ENCODE measurements at regions not wholly inside any gene's neighbourhood (a gene's known extent, or its start where the extent isn't known, plus 50 kb on each side); places are given as distances from the start of the nearest gene placed in this dataset.

- Mint-ChIP-seq H3K9me3 (no peaks in the 10 kb centered on the region), H3K4me3 (no peak overlapping the region), H3K36me3 (ENCODE audit: low read depth) (no peaks in the 10 kb centered on the region), H3K27ac (no peak overlapping the region), H3K4me1 (ENCODE audit: low read depth) (no peaks in the 10 kb centered on the region), H3K27me3 (ENCODE audit: insufficient read depth) (peaks cover 4% of the 10 kb centered on the region)
- no peak for DNase-seq (ENCODE audit: low spot score)
- intact Hi-C loops (cut with micrococcal nuclease), result no loop called here
Measured at GRCh38 chr2:180505203-180505602, 475.2 kb upstream of the UBE2E3 start.

DNA sequence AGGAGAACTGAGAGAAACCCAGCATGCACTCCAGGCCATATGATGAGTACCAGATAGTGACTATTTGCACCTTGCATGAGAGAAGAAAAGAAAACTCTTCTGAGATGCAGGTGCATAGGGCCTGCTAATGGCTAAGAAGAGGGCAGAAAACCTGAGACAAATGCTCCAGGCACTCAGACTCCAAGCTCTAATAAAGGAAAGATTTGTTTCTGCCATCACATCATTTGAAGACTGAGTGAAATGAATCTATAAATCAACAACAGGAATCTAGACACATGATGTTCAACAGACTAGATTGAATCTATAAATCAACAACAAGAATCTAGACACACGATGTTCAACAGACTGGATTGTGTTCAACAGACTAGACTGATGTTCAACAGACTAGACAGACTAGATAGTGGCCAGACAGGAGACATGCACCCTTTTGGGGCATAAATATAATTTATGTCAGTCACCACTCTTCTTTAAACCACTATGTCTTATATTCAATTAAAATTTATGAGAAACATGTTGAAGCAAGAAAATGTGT, 482.7 kb upstream of the UBE2E3 start:
- Mint-ChIP-seq H3K27ac (no peak overlapping the region), H3K4me1 (ENCODE audit: low read depth) (no peaks in the 10 kb centered on the region), H3K27me3 (ENCODE audit: insufficient read depth) (no peaks in the 10 kb centered on the region), H3K36me3 (ENCODE audit: low read depth) (no peaks in the 10 kb centered on the region), H3K9me3 (no peaks in the 10 kb centered on the region), H3K4me3 (no peak overlapping the region)
- intact Hi-C loops (cut with micrococcal nuclease), result no loop called here
- no peak for DNase-seq (ENCODE audit: low spot score)

- no peak for DNase-seq (ENCODE audit: low spot score)
- Mint-ChIP-seq H3K4me1 (ENCODE audit: low read depth) (no peaks in the 10 kb centered on the region), H3K27me3 (ENCODE audit: insufficient read depth) (no peaks in the 10 kb centered on the region), H3K27ac (no peak overlapping the region), H3K4me3 (no peak overlapping the region), H3K9me3 (no peaks in the 10 kb centered on the region), H3K36me3 (ENCODE audit: low read depth) (no peaks in the 10 kb centered on the region)
- intact Hi-C loops (cut with micrococcal nuclease), result no loop called here
Measured at GRCh38 chr2:180495606-180496005, 484.8 kb upstream of the UBE2E3 start.

DNA sequence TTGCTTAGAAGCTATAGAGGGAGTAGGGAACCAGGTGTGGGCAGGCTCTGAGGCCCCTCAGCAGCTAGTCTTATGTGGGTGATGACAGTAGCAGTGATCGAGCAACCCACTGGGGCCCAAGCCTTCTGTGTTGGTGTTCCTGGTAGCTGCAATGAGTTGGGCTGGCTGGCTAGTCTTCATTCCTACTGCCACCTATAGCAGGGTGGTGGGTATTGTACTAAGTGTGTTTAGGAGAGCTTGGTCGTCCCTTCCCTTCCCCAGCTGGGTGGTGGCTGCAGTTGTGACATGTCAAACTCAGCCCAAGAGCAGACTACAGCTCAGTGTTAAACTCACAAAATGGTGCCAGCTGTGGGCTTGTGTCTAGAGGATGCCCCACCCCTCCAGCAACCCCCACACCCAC, 486.1 kb upstream of the UBE2E3 start:
- Mint-ChIP-seq H3K36me3 (ENCODE audit: low read depth) (no peaks in the 10 kb centered on the region), H3K9me3 (no peaks in the 10 kb centered on the region), H3K4me3 (no peak overlapping the region), H3K27me3 (ENCODE audit: insufficient read depth) (no peaks in the 10 kb centered on the region), H3K27ac (no peak overlapping the region), H3K4me1 (ENCODE audit: low read depth) (no peaks in the 10 kb centered on the region)
- intact Hi-C loops (cut with micrococcal nuclease), result no loop called here
- no peak for DNase-seq (ENCODE audit: low spot score)

DNA sequence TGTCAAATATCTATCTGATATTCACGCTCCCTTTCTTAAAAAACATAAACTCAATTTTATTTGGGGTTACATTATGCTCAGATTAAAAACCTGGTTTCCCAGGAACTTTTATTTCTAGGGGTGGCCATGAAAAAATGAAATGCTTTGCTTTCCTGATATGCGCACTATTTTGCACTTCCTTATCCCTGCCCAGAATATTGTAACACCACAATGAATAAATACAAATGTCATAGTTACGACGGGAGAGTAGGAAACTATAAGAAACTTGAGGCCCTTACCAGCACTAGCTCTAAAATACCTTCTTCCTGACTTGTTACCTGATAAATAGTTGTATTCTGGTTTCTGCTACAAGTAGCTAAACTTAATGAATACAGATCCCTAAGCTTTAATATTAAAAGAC, 475.6 kb upstream of the CWC22 start:
- H3K4me3 Mint-ChIP-seq, result no peak overlapping the region
- no peaks in the 10 kb centered on the region for H3K4me1 Mint-ChIP-seq (ENCODE audit: low read depth)
- H3K27me3 Mint-ChIP-seq (ENCODE audit: insufficient read depth), result peaks cover 3% of the 10 kb centered on the region
- no peaks in the 10 kb centered on the region for H3K9me3 Mint-ChIP-seq
- no peaks in the 10 kb centered on the region for H3K36me3 Mint-ChIP-seq (ENCODE audit: low read depth)
- no peak overlapping the region for H3K27ac Mint-ChIP-seq
- intact Hi-C loops (cut with micrococcal nuclease), result no loop called here
- DNase-seq (ENCODE audit: low spot score), result no peak

- H3K4me3 Mint-ChIP-seq, result no peak overlapping the region
- no peaks in the 10 kb centered on the region for H3K36me3 Mint-ChIP-seq (ENCODE audit: low read depth)
- H3K27me3 Mint-ChIP-seq (ENCODE audit: insufficient read depth), result peaks cover 3% of the 10 kb centered on the region
- H3K4me1 Mint-ChIP-seq (ENCODE audit: low read depth), result no peaks in the 10 kb centered on the region
- intact Hi-C loops (cut with micrococcal nuclease), result no loop called here
- H3K9me3 Mint-ChIP-seq, result no peaks in the 10 kb centered on the region
- no peak overlapping the region for H3K27ac Mint-ChIP-seq
- DNase-seq (ENCODE audit: low spot score), result no peak
Measured at GRCh38 chr2:180481998-180482397, 474.9 kb upstream of the CWC22 start.

DNA sequence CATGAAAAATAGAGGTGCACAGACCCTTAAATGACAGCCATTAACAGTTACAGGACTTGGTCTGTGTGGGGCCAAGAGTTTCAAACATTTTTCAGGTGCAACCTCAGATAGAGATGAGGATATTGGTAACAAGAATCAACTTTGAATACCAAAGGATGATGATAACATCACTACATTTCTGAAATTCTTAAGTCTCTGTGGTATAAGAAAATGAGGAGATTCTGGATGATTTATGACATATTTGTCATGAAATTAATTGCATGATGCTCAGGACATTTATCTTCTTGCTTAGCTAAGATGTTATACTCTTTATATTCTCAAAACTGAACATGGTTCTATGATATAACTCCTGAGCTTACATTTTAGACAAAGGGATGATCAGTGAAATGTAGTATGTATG, 471.8 kb upstream of the CWC22 start:
- H3K27me3 Mint-ChIP-seq (ENCODE audit: insufficient read depth), result peaks cover 1% of the 10 kb centered on the region
- H3K36me3 Mint-ChIP-seq (ENCODE audit: low read depth), result no peaks in the 10 kb centered on the region
- no peak for DNase-seq (ENCODE audit: low spot score)
- H3K4me3 Mint-ChIP-seq, result no peak overlapping the region
- no peaks in the 10 kb centered on the region for H3K4me1 Mint-ChIP-seq (ENCODE audit: low read depth)
- no peak overlapping the region for H3K27ac Mint-ChIP-seq
- intact Hi-C loops (cut with micrococcal nuclease), result no loop called here
- no peaks in the 10 kb centered on the region for H3K9me3 Mint-ChIP-seq

- no peaks in the 10 kb centered on the region for H3K4me1 Mint-ChIP-seq (ENCODE audit: low read depth)
- no peak for DNase-seq (ENCODE audit: low spot score)
- H3K4me3 Mint-ChIP-seq, result no peak overlapping the region
- no peak overlapping the region for H3K27ac Mint-ChIP-seq
- H3K9me3 Mint-ChIP-seq, result no peaks in the 10 kb centered on the region
- intact Hi-C loops (cut with micrococcal nuclease), result no loop called here
- no peaks in the 10 kb centered on the region for H3K27me3 Mint-ChIP-seq (ENCODE audit: insufficient read depth)
- no peaks in the 10 kb centered on the region for H3K36me3 Mint-ChIP-seq (ENCODE audit: low read depth)
Measured at GRCh38 chr2:180474716-180475115, 467.6 kb upstream of the CWC22 start.

DNA sequence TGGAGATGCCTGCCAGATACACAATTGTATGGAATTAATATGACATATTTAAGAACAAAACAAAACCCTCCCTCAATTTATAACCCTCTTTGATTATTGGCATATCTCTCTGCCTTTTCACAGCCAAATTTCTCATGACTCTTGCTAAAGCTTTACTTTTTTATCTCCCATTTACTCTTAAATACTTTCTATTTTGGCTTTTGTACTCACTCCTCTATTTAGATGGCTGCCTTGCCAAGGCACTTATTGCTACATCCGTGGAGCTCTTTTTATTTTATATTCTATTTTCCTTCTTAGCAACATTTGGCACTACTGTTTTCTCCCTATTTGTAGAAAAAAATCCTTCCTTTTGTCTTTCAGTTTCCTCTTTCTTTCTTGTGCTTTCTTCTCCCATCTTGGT, 466.4 kb upstream of the CWC22 start:
- no peaks in the 10 kb centered on the region for H3K27me3 Mint-ChIP-seq (ENCODE audit: insufficient read depth)
- no peaks in the 10 kb centered on the region for H3K9me3 Mint-ChIP-seq
- H3K27ac Mint-ChIP-seq, result no peak overlapping the region
- no peak overlapping the region for H3K4me3 Mint-ChIP-seq
- DNase-seq (ENCODE audit: low spot score), result no peak
- intact Hi-C loops (cut with micrococcal nuclease), result no loop called here
- no peaks in the 10 kb centered on the region for H3K4me1 Mint-ChIP-seq (ENCODE audit: low read depth)
- H3K36me3 Mint-ChIP-seq (ENCODE audit: low read depth), result no peaks in the 10 kb centered on the region

GRCh38 chr2:180472133-180472532, 465.0 kb upstream of the CWC22 start:
- DNase-seq (ENCODE audit: low spot score), result no peak

GRCh38 chr2:180463608-180464007, 456.5 kb upstream of the CWC22 start:
- Mint-ChIP-seq H3K36me3 (ENCODE audit: low read depth) (no peaks in the 10 kb centered on the region), H3K4me1 (ENCODE audit: low read depth) (no peaks in the 10 kb centered on the region), H3K27ac (no peak overlapping the region), H3K9me3 (no peaks in the 10 kb centered on the region), H3K27me3 (ENCODE audit: insufficient read depth) (no peaks in the 10 kb centered on the region), H3K4me3 (no peak overlapping the region)
- intact Hi-C loops (cut with micrococcal nuclease), result no loop called here
- no peak for DNase-seq (ENCODE audit: low spot score)

More at GRCh38 chr2:180472133-180472532, 465.0 kb upstream of the CWC22 start:
- no peak overlapping the region for H3K27ac Mint-ChIP-seq
- H3K9me3 Mint-ChIP-seq, result no peaks in the 10 kb centered on the region
- H3K4me3 Mint-ChIP-seq, result no peak overlapping the region
- no peaks in the 10 kb centered on the region for H3K4me1 Mint-ChIP-seq (ENCODE audit: low read depth)
- no peaks in the 10 kb centered on the region for H3K27me3 Mint-ChIP-seq (ENCODE audit: insufficient read depth)
- no peaks in the 10 kb centered on the region for H3K36me3 Mint-ChIP-seq (ENCODE audit: low read depth)
- intact Hi-C loops (cut with micrococcal nuclease), result no loop called here

- H3K36me3 Mint-ChIP-seq (ENCODE audit: low read depth), result no peaks in the 10 kb centered on the region
- intact Hi-C loops (cut with micrococcal nuclease), result no loop called here
- H3K27me3 Mint-ChIP-seq (ENCODE audit: insufficient read depth), result no peaks in the 10 kb centered on the region
- DNase-seq (ENCODE audit: low spot score), result no peak
- H3K4me3 Mint-ChIP-seq, result no peak overlapping the region
- H3K4me1 Mint-ChIP-seq (ENCODE audit: low read depth), result no peaks in the 10 kb centered on the region
- no peak overlapping the region for H3K27ac Mint-ChIP-seq
- no peaks in the 10 kb centered on the region for H3K9me3 Mint-ChIP-seq
Measured at GRCh38 chr2:180461761-180462160, 454.7 kb upstream of the CWC22 start.

GRCh38 chr2:180456801-180457200, 449.7 kb upstream of the CWC22 start:
- no peak overlapping the region for H3K27ac Mint-ChIP-seq
- intact Hi-C loops (cut with micrococcal nuclease), result no loop called here
- H3K4me3 Mint-ChIP-seq, result no peak overlapping the region
- H3K36me3 Mint-ChIP-seq (ENCODE audit: low read depth), result no peaks in the 10 kb centered on the region
- no peak for DNase-seq (ENCODE audit: low spot score)
- no peaks in the 10 kb centered on the region for H3K4me1 Mint-ChIP-seq (ENCODE audit: low read depth)
- H3K27me3 Mint-ChIP-seq (ENCODE audit: insufficient read depth), result no peaks in the 10 kb centered on the region
- H3K9me3 Mint-ChIP-seq, result no peaks in the 10 kb centered on the region

DNA sequence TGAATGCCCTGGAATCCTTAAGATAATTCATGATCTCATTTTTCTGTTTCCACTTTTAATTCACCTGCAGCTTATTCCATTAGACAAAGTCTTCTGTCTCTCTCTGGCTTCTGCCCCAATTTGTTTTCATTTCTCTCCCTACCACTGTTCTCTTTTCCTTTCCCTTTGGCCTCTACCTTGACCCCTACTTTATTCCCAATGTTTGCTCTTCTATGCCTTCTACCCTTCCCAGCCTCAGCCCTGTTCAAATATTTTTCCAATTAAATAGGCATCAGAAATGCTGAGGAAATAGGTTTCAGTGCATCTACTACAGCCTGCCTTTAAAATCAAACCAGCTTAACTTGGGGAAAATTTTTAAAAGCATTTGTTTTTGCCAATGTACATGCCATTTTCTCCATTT, 443.7 kb upstream of the CWC22 start:
- intact Hi-C loops (cut with micrococcal nuclease), result no loop called here
- Mint-ChIP-seq H3K4me3 (no peak overlapping the region), H3K9me3 (no peaks in the 10 kb centered on the region), H3K4me1 (ENCODE audit: low read depth) (no peaks in the 10 kb centered on the region), H3K27ac (no peak overlapping the region), H3K27me3 (ENCODE audit: insufficient read depth) (no peaks in the 10 kb centered on the region), H3K36me3 (ENCODE audit: low read depth) (no peaks in the 10 kb centered on the region)
- DNase-seq (ENCODE audit: low spot score), result no peak

Measured in activated T-helper 1 cell treated with anti-CD3 and anti-CD28 coated beads, Interleukin-12 subunit alpha, Interleukin-12 subunit beta, Interleukin-2, Interleukin-4 antibody, amounts not matched to agents 30 ng/mL and 10 ng/mL and 1 ng/mL, durations not matched to agents 14 hours and 24 hours and 36 hours (primary cell).